ENCODE measurements at regions not wholly inside any gene's neighbourhood (a gene's known extent, or its start where the extent isn't known, plus 50 kb on each side); places are given as distances from the start of the nearest gene placed in this dataset.

- DNase-seq (ENCODE audit: low spot score), result no peak
- Mint-ChIP-seq H3K27me3 (ENCODE audit: unreplicated experiment) (peaks cover 4% of the 10 kb centered on the region), H3K4me1 (ENCODE audit: unreplicated experiment) (no peaks in the 10 kb centered on the region), H3K4me3 (ENCODE audit: unreplicated experiment) (no peak overlapping the region), H3K9me3 (ENCODE audit: unreplicated experiment) (no peaks in the 10 kb centered on the region), H3K27ac (ENCODE audit: unreplicated experiment) (no peak overlapping the region), H3K36me3 (ENCODE audit: low read depth, unreplicated experiment) (no peaks in the 10 kb centered on the region)
- TF ChIP-seq CTCF (IDR thresholded peaks at IDR 0.05; ENCODE audit: unreplicated experiment), result no peak
These were observed 53.7 kb upstream of the CFAP46 start for GRCh38 chr10:132995909-132996602.

DNA sequence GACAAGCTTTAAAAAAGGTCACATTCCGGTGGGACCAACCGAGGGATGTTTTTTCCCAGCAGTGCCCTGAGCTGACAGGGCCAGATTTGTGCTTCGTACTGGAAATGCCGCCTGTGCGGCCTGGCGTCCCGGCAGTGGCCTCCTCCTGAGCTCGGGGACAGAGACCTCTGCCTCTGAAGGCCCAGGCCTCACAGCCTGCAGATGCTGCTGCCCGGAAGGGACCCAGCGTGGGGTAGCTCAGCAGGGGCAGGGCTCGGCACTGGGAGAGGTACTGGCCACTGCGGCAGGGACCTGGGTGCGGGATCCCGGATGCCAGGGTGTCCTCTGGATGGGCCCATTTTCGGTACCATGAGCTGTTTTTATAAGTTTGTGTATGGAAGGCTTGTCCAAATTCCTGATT lies 52.4 kb upstream of the CFAP46 start:
- Mint-ChIP-seq H3K4me1 (ENCODE audit: unreplicated experiment) (no peaks in the 10 kb centered on the region), H3K27ac (ENCODE audit: unreplicated experiment) (no peak overlapping the region), H3K4me3 (ENCODE audit: unreplicated experiment) (no peak overlapping the region), H3K9me3 (ENCODE audit: unreplicated experiment) (no peaks in the 10 kb centered on the region), H3K27me3 (ENCODE audit: unreplicated experiment) (peaks cover 4% of the 10 kb centered on the region), H3K36me3 (ENCODE audit: low read depth, unreplicated experiment) (no peaks in the 10 kb centered on the region)
- DNase-seq (ENCODE audit: low spot score), result no peak
- no peak for TF ChIP-seq CTCF (IDR thresholded peaks at IDR 0.05; ENCODE audit: unreplicated experiment)

GRCh38 chr10:132994185-132994796 lies 51.9 kb upstream of the CFAP46 start:
- TF ChIP-seq CTCF (IDR thresholded peaks at IDR 0.05; ENCODE audit: unreplicated experiment), result no peak
- no peak overlapping the region for H3K27ac Mint-ChIP-seq (ENCODE audit: unreplicated experiment)
- peaks cover 2% of the 10 kb centered on the region for H3K27me3 Mint-ChIP-seq (ENCODE audit: unreplicated experiment)
- no peak for DNase-seq (ENCODE audit: low spot score)
- no peaks in the 10 kb centered on the region for H3K4me1 Mint-ChIP-seq (ENCODE audit: unreplicated experiment)
- H3K4me3 Mint-ChIP-seq (ENCODE audit: unreplicated experiment), result no peak overlapping the region
- no peaks in the 10 kb centered on the region for H3K9me3 Mint-ChIP-seq (ENCODE audit: unreplicated experiment)
- no peaks in the 10 kb centered on the region for H3K36me3 Mint-ChIP-seq (ENCODE audit: low read depth, unreplicated experiment)

- DNase-seq (ENCODE audit: low spot score), result no peak
- no peaks in the 10 kb centered on the region for H3K4me1 Mint-ChIP-seq (ENCODE audit: unreplicated experiment)
- H3K27me3 Mint-ChIP-seq (ENCODE audit: unreplicated experiment), result peaks cover 2% of the 10 kb centered on the region
- no peaks in the 10 kb centered on the region for H3K36me3 Mint-ChIP-seq (ENCODE audit: low read depth, unreplicated experiment)
- no peaks in the 10 kb centered on the region for H3K9me3 Mint-ChIP-seq (ENCODE audit: unreplicated experiment)
- H3K4me3 Mint-ChIP-seq (ENCODE audit: unreplicated experiment), result no peak overlapping the region
- TF ChIP-seq CTCF (IDR thresholded peaks at IDR 0.05; ENCODE audit: unreplicated experiment), result no peak
- no peak overlapping the region for H3K27ac Mint-ChIP-seq (ENCODE audit: unreplicated experiment)
These were observed 51.2 kb upstream of the CFAP46 start for GRCh38 chr10:132993271-132994184.

Measured in endothelial cell (in vitro differentiated cells).